Neuronal stem cell (in vitro differentiated cells): ENCODE measurements at regions not wholly inside any gene's neighbourhood (a gene's known extent, or its start where the extent isn't known, plus 50 kb on each side); places are given as distances from the start of the nearest gene placed in this dataset.
A peak's percentile ranks its signal among the peaks of the same experiment; 100 is the strongest.

Source experiments
- DNase-seq: peaks from one replicate; pipeline ENCODE4 v3.0.0-alpha.2; 2013; ENCODE audit warnings: low spot score
- H2AFZ ChIP-seq: one replicate; pipeline ENCODE4 v1.6.1; 2013; ENCODE audit warnings: mild to moderate bottlenecking, low read length, inconsistent platforms
- H2AK5ac ChIP-seq: 2 replicates; pipeline ENCODE4 v1.6.1; 2013; ENCODE audit warnings: low read depth, mild to moderate bottlenecking, inconsistent platforms, low read length, moderate library complexity, mixed read lengths
- H2BK120ac ChIP-seq: 2 replicates; pipeline ENCODE4 v1.6.1; 2013; ENCODE audit warnings: low read depth, mild to moderate bottlenecking, inconsistent platforms, low read length, moderate library complexity, mixed read lengths
- H2BK12ac ChIP-seq: one replicate; pipeline ENCODE4 v1.6.1; 2013; ENCODE audit warnings: low read length, inconsistent platforms
- H2BK15ac ChIP-seq: 2 replicates; pipeline ENCODE4 v1.6.1; 2013; ENCODE audit warnings: mild to moderate bottlenecking, low read length, inconsistent platforms, mixed read lengths
- H2BK5ac ChIP-seq: one replicate; pipeline ENCODE4 v1.6.1; 2013; ENCODE audit warnings: inconsistent platforms, mild to moderate bottlenecking, low read length, moderate library complexity
- H3K14ac ChIP-seq: one replicate; pipeline ENCODE4 v1.6.1; 2013; ENCODE audit warnings: low read length, inconsistent platforms
- H3K18ac ChIP-seq: 2 replicates; pipeline ENCODE4 v1.6.1; 2013; ENCODE audit warnings: low read length, inconsistent platforms
- H3K23ac ChIP-seq: 2 replicates; pipeline ENCODE4 v1.6.1; 2013; ENCODE audit warnings: low read depth, mild to moderate bottlenecking, mixed read lengths, low read length, inconsistent platforms; ENCODE audit not compliant: poor library complexity
- H3K27ac ChIP-seq: replicated peaks from 3 replicates; pipeline ENCODE4 v1.5.1; 2013; ENCODE audit warnings: low read length, inconsistent platforms
- H3K27me3 ChIP-seq, 3 experiments: 2 replicates each; pipeline ENCODE4 v1.6.1; 2013; ENCODE audit warnings: low read length in 3 of 3, mild to moderate bottlenecking in 2 of 3, inconsistent platforms in 1 of 3, low read depth in 1 of 3, mixed read lengths in 1 of 3, moderate library complexity in 1 of 3; ENCODE audit not compliant: control insufficient read depth in 3 of 3, insufficient read depth in 3 of 3
- H3K36me3 ChIP-seq, 2 donors: replicated peaks in 1 of 2; 2 replicates each; pipeline ENCODE4 v1.6.1; 2013; ENCODE audit warnings: low read length in 2 of 2; ENCODE audit not compliant: control insufficient read depth in 2 of 2, insufficient read depth in 2 of 2
- H3K4ac ChIP-seq: 2 replicates; pipeline ENCODE4 v1.6.1; 2013; ENCODE audit warnings: inconsistent platforms, mild to moderate bottlenecking, low read length, moderate library complexity
- H3K4me1 ChIP-seq, 2 donors: 1 replicate in 1 of 2; 2 replicates in 1 of 2; pipeline ENCODE4 v1.6.1; 2013; ENCODE audit warnings: low read length in 2 of 2, low read depth in 1 of 2; ENCODE audit not compliant: control insufficient read depth in 2 of 2, insufficient read depth in 1 of 2
- H3K4me2 ChIP-seq: one replicate; pipeline ENCODE4 v1.6.1; 2013; ENCODE audit warnings: mild to moderate bottlenecking, low read length, inconsistent platforms; ENCODE audit not compliant: insufficient read depth, poor library complexity, severe bottlenecking
- H3K4me3 ChIP-seq, 2 donors: 2 replicates each; pipeline ENCODE4 v1.5.1; 2013; ENCODE audit warnings: low read length in 2 of 2, mild to moderate bottlenecking in 2 of 2, inconsistent platforms in 1 of 2, moderate library complexity in 1 of 2
- H3K79me1 ChIP-seq: one replicate; pipeline ENCODE4 v1.6.1; 2013; ENCODE audit warnings: low read depth, mild to moderate bottlenecking, inconsistent platforms, low read length, moderate library complexity
- H3K9ac ChIP-seq: one replicate; pipeline ENCODE4 v1.6.1; 2013; ENCODE audit warnings: mild to moderate bottlenecking, low read depth, low read length, inconsistent platforms; ENCODE audit not compliant: poor library complexity
- H3K9me3 ChIP-seq, 2 donors: replicated peaks in 1 of 2; 2 replicates each; pipeline versions ENCODE3 to v1.6.1; 2013; ENCODE audit warnings: low read length in 2 of 2, mild to moderate bottlenecking in 2 of 2, inconsistent platforms in 1 of 2, low read depth in 1 of 2, mixed read lengths in 1 of 2, moderate library complexity in 1 of 2; ENCODE audit not compliant: control insufficient read depth in 2 of 2, insufficient read depth in 1 of 2
- H4K8ac ChIP-seq: one replicate; pipeline ENCODE4 v1.6.1; 2013; ENCODE audit warnings: low read depth, mild to moderate bottlenecking, inconsistent platforms, low read length, moderate library complexity
- H4K91ac ChIP-seq: one replicate; pipeline ENCODE4 v1.6.1; 2013; ENCODE audit warnings: low read length, low read depth, mild to moderate bottlenecking, inconsistent platforms; ENCODE audit not compliant: poor library complexity
- WGBS, 2 donors: extraction: QIAGEN DNeasy Blood & Tissue Kit; methylation state at CpG; one replicate each; pipeline ENCODE4 v1.1.7; 2013; ENCODE audit warnings: missing lambda C conversion rate in 2 of 2, mixed read lengths in 1 of 2; ENCODE audit not compliant: insufficient read length in 2 of 2, insufficient replicate concordance in 1 of 2; ENCODE audit errors: extremely low coverage in 2 of 2; 5-methylcytosine and 5-hydroxymethylcytosine counted together

GRCh38 chr4:126306152-126306869, 991.6 kb downstream of the FAT4 start:
- no peak overlapping the region for H4K91ac ChIP-seq
- H2AK5ac ChIP-seq: no peak overlapping the region
- no peak overlapping the region for H2BK5ac ChIP-seq
- H2BK120ac ChIP-seq: no peak overlapping the region
- H3K36me3 ChIP-seq: no peaks in the 10 kb centered on the region
- H3K4me2 ChIP-seq: no peak overlapping the region
- H3K4me3 ChIP-seq: no peak overlapping the region
- H2AFZ ChIP-seq: no peak overlapping the region
- H2BK15ac ChIP-seq: no peak overlapping the region
- H3K14ac ChIP-seq: no peak overlapping the region
- H3K4me1 ChIP-seq: no peaks in the 10 kb centered on the region
- no peaks in the 10 kb centered on the region for H3K27me3 ChIP-seq
- H4K8ac ChIP-seq: no peak overlapping the region
- no peak overlapping the region for H3K27ac ChIP-seq
- no peak overlapping the region for H3K4ac ChIP-seq
- H3K18ac ChIP-seq: no peak overlapping the region
- H3K9ac ChIP-seq: no peak overlapping the region
- H2BK12ac ChIP-seq: no peak overlapping the region
- H3K23ac ChIP-seq: no peak overlapping the region
- no peaks in the 10 kb centered on the region for H3K9me3 ChIP-seq
- H3K79me1 ChIP-seq: no peaks in the 10 kb centered on the region
- no peak for DNase-seq
- no CpG with 5 or more reads among the region's 5 CpGs for WGBS, 2 donors

- no peak for DNase-seq
- no peak overlapping the region for H3K4ac ChIP-seq
- H3K4me1 ChIP-seq: no peaks in the 10 kb centered on the region
- no peak overlapping the region for H3K18ac ChIP-seq
- no peak overlapping the region for H3K23ac ChIP-seq
- no peak overlapping the region for H3K9ac ChIP-seq
- H3K14ac ChIP-seq: no peak overlapping the region
- H2BK15ac ChIP-seq: no peak overlapping the region
- no peaks in the 10 kb centered on the region for H3K36me3 ChIP-seq
- H3K27ac ChIP-seq: no peak overlapping the region
- no peaks in the 10 kb centered on the region for H3K9me3 ChIP-seq
- H2BK5ac ChIP-seq: no peak overlapping the region
- H3K27me3 ChIP-seq: no peaks in the 10 kb centered on the region
- peak overlapping the region; percentile 32 for H2AFZ ChIP-seq
- H2BK12ac ChIP-seq: no peak overlapping the region
- H3K4me3 ChIP-seq: no peak overlapping the region
- no peak overlapping the region for H2AK5ac ChIP-seq
- no peaks in the 10 kb centered on the region for H3K79me1 ChIP-seq
- no peak overlapping the region for H4K8ac ChIP-seq
- H2BK120ac ChIP-seq: no peak overlapping the region
- H4K91ac ChIP-seq: no peak overlapping the region
- WGBS, 2 donors: no CpG with 5 or more reads among the region's 3 CpGs
- H3K4me2 ChIP-seq: no peak overlapping the region
These were observed 1003.6 kb downstream of the FAT4 start for GRCh38 chr4:126318376-126318775.

- H3K23ac ChIP-seq: no peak overlapping the region
- no peak overlapping the region for H3K4me3 ChIP-seq
- H4K8ac ChIP-seq: no peak overlapping the region
- H3K9ac ChIP-seq: no peak overlapping the region
- H3K9me3 ChIP-seq: no peaks in the 10 kb centered on the region
- H3K79me1 ChIP-seq: no peaks in the 10 kb centered on the region
- H3K4me1 ChIP-seq: no peaks in the 10 kb centered on the region
- no peak overlapping the region for H3K27ac ChIP-seq
- no peak overlapping the region for H2BK120ac ChIP-seq
- no peak overlapping the region for H4K91ac ChIP-seq
- H3K36me3 ChIP-seq: no peaks in the 10 kb centered on the region
- no peak for DNase-seq
- no peak overlapping the region for H2AFZ ChIP-seq
- no peak overlapping the region for H3K4me2 ChIP-seq
- no peak overlapping the region for H3K18ac ChIP-seq
- no peak overlapping the region for H2BK12ac ChIP-seq
- no peak overlapping the region for H3K4ac ChIP-seq
- no peak overlapping the region for H2AK5ac ChIP-seq
- H2BK5ac ChIP-seq: no peak overlapping the region
- no peak overlapping the region for H3K14ac ChIP-seq
- no peak overlapping the region for H2BK15ac ChIP-seq
- H3K27me3 ChIP-seq: no peaks in the 10 kb centered on the region
These were observed 1014.2 kb downstream of the FAT4 start for GRCh38 chr4:126328914-126329313.

- Histone ChIP-seq H4K8ac (no peak overlapping the region), H3K4me3 (no peak overlapping the region), H3K27ac (no peak overlapping the region), H3K9me3 (no peaks in the 10 kb centered on the region), H3K4me2 (no peak overlapping the region), H3K23ac (no peak overlapping the region), H3K14ac (no peak overlapping the region), H3K36me3 (no peaks in the 10 kb centered on the region), H3K4me1 (peaks cover 0 to 7% of the 10 kb centered on the region in 2 donors), H2BK12ac (no peak overlapping the region), H2AK5ac (no peak overlapping the region), H3K79me1 (no peaks in the 10 kb centered on the region), H2BK15ac (no peak overlapping the region), H2BK120ac (no peak overlapping the region), H2AFZ (peak overlapping the region; percentile 59), H3K9ac (no peak overlapping the region), H4K91ac (no peak overlapping the region), H2BK5ac (no peak overlapping the region), H3K27me3 (no peaks in the 10 kb centered on the region), H3K18ac (no peak overlapping the region), H3K4ac (no peak overlapping the region)
- no peak for DNase-seq
- WGBS, 2 donors: no CpG with 5 or more reads among the region's 2 CpGs
These were observed 1023.8 kb downstream of the FAT4 start for GRCh38 chr4:126338548-126338947.
